ENCODE measurements at regions not wholly inside any gene's neighbourhood (a gene's known extent, or its start where the extent isn't known, plus 50 kb on each side); places are given as distances from the start of the nearest gene placed in this dataset.
"Not testable (repeated sequence)": the region's sequence is repeated elsewhere in the genome, so short reads cannot be mapped to it uniquely, and the experiment has no call there.

DNA sequence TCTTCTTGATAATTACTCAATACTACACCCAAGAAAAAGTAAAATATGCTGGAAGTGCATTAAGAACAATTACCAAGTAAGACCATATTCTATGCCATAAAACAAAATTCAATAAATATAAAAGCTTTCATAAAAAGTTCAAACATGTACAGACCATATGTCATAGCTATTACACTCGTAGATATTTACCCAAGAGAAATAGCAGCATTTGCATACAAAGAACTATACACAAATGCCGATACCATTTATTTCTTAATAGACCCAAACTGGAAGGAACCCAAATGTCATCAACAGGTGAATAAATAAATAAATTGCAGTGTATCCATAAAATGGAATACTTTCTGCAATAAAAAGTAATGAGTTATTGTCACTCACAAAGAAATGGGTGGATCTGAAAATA, 78.3 kb upstream of the SLC16A7 start:
- no peak for DNase-seq (ENCODE audit: extremely low read depth in 1 of 11, low read depth in 9 of 11, low spot score in 4 of 11)

- DNase-seq (ENCODE audit: extremely low read depth in 1 of 11, low read depth in 9 of 11, low spot score in 4 of 11): no peak
These were observed 94.9 kb upstream of the SLC16A7 start for GRCh38 chr12:59500915-59501314.

DNA sequence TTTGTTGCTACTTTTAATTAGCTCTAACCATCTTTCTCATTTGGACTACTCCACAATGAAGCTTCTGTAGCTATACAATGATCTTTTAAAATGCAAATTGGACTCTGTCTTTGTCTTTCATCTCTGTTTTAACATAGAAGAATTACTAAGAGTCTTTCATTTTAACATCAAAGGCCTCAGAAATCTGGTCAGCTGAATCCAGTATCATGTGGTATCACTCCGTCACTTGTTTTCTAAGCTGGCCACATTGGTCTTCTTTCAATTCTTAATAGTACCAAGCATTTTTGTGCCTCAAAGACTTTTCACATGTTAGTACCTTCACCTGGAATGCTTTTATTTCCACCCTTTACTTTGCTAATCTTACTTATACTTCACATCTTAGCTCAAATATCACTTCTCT, 95.5 kb upstream of the SLC16A7 start:
- DNase-seq (ENCODE audit: extremely low read depth in 1 of 11, low read depth in 9 of 11, low spot score in 4 of 11): no peak

DNA sequence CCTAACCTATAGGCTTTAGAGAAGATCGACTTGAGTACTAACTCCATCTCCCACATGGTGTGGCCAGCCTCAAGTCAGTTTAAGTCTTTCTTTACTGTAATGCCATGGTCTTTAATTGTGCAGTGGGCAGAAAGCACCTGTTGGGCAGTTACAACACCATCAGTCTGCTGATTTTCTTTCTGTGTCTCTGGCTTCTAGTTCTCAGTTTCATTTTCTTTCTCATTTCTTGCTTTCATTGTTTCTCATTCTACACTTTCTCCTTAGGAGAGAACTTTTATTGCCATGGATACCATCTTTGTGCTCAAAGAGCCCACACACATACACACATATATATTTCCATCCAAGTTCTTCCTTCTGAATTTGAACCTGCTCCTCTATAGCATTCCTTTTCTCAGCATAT, 96.1 kb upstream of the SLC16A7 start:
- DNase-seq (ENCODE audit: extremely low read depth in 1 of 11, low read depth in 9 of 11, low spot score in 4 of 11): no peak

- DNase-seq (ENCODE audit: extremely low read depth in 1 of 11, low read depth in 9 of 11, low spot score in 4 of 11): no peak
These were observed 101.2 kb upstream of the SLC16A7 start for GRCh38 chr12:59494617-59495016.

- DNase-seq (ENCODE audit: extremely low read depth in 1 of 11, low read depth in 9 of 11, low spot score in 4 of 11): no peak
These were observed 104.0 kb upstream of the SLC16A7 start for GRCh38 chr12:59491877-59492276.

GRCh38 chr12:59486827-59487226, 109.0 kb upstream of the SLC16A7 start:
- DNase-seq (ENCODE audit: extremely low read depth in 1 of 11, low read depth in 9 of 11, low spot score in 4 of 11): no peak

DNA sequence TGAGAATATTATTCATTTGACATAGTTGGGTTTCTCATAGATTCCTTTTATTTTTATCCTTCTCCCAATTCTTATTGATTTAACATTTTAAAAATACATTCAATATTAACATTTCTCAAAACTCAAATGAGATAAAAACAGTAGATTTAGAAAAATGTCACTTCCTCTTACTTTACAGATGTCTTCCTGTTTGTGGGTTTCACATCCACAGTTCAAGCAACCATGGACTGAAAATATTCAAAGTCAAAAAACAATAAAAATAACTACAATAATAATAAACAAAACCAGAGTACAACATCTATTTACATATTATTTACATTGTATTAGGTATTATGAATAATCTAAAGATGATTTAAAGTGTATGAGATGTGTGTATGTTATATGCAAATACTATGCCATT, 111.3 kb upstream of the SLC16A7 start:
- no peak for DNase-seq (ENCODE audit: extremely low read depth in 1 of 11, low read depth in 9 of 11, low spot score in 4 of 11)

- not testable (repeated sequence) for DNase-seq (ENCODE audit: extremely low read depth in 1 of 11, low read depth in 9 of 11, low spot score in 4 of 11)
These were observed 121.6 kb upstream of the SLC16A7 start for GRCh38 chr12:59474236-59474635.

DNA sequence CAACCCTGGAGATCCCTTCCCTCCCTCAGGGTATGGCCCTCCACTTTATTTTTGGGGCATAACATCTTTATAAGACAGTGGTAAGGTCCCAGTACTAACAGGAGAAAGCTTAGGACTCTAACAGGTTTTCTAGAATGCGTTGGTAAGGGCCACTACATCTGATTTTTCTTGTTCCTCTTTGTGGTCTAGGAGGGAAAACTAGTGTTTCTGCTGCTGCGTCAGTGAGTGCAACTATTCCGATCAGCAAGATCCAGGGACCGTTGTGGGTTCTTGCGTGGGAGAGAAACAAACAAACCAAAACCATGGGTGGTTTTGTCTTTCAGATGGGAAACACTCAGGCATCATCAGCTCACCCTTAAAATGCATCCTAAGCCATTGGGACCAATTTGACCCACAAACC, 123.6 kb upstream of the SLC16A7 start:
- DNase-seq (ENCODE audit: extremely low read depth in 1 of 11, low read depth in 9 of 11, low spot score in 4 of 11): no peak

GRCh38 chr12:59459966-59460660, 135.7 kb upstream of the SLC16A7 start:
- DNase-seq (ENCODE audit: extremely low read depth in 1 of 11, low read depth in 9 of 11, low spot score in 4 of 11): no peak

DNA sequence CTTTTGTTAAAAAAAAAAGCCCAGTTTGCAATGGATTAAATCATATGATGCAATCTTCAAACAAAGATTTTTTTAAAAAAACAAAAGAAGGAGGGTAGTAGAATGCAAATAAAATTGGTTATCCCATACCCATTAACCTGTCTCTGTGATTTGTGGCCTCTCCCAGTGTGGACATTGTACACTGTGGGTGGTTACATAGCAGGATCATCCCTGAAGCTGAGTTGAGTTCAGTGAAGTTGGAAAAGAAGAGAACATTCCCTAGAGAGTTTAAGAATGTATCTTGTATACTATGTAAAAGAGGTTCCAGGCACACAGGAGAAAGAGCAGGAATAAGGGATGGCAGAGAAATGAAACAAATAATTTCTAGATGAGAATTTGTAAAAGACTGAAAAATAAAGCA, 142.4 kb upstream of the SLC16A7 start:
- DNase-seq (ENCODE audit: extremely low read depth in 1 of 11, low read depth in 9 of 11, low spot score in 4 of 11): no peak

DNA sequence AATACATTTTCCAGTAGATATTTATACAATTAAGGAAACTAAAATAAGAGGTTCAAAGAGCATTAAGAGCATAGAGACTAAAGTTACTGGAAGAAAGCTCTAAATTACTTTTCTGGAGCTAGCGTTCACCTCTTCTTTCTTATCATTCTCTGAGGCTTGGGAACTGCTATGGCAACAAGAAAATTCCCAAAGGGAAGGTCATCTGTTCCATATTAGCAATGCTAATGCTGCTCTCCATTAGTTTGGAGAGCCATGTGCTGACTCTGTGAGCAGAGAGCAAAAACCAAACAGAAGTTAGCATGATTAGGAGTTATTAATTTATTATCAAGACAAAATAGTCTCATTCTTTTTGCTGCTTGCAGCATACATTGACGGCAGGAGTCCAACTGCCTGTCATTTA, 143.1 kb upstream of the SLC16A7 start:
- no peak for DNase-seq (ENCODE audit: extremely low read depth in 1 of 11, low read depth in 9 of 11, low spot score in 4 of 11)

DNA sequence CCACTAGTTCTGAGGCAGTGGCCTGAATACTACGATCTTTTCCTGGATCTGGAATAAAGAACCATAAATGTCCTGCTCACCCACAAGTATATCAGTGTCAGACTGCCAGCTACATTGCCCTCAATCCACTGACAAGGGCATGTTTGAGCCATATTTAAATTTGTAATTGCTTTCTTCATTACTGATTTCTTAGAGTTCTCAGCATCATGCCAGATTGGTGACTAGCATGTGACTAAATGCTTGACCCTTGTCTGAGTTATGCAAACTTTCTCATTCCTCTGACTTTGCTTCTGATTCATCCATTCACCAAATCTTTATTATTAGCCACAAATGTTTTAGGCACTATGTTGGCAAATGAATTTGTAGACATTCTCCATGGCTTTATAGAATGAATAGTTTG, 143.6 kb upstream of the SLC16A7 start:
- DNase-seq (ENCODE audit: extremely low read depth in 1 of 11, low read depth in 9 of 11, low spot score in 4 of 11): no peak

GRCh38 chr12:59446116-59446515, 149.7 kb upstream of the SLC16A7 start:
- DNase-seq (ENCODE audit: extremely low read depth in 1 of 11, low read depth in 9 of 11, low spot score in 4 of 11): no peak

DNA sequence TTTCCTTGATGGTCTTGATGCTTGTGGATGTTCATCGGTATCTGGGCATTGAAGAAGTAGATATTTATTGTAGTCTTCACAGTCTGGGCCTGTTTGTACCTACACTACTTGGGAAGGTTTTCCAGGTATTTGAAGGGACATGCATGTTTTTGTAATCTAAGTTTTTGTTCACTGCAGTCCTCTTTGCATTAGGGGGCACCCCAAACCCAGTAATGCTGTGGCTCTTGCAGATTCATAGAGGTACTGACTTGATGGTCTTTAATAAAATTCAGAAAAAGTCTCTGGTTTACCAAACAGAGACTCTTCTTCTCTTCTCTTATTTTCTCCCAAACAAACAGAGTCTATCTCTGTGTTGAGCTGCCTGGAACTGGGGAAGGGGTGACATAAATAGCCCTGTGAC, 150.9 kb upstream of the SLC16A7 start:
- DNase-seq (ENCODE audit: extremely low read depth in 1 of 11, low read depth in 9 of 11, low spot score in 4 of 11): no peak

- DNase-seq (ENCODE audit: extremely low read depth in 1 of 11, low read depth in 9 of 11, low spot score in 4 of 11): no peak
These were observed 163.8 kb upstream of the SLC16A7 start for GRCh38 chr12:59432057-59432456.

DNA sequence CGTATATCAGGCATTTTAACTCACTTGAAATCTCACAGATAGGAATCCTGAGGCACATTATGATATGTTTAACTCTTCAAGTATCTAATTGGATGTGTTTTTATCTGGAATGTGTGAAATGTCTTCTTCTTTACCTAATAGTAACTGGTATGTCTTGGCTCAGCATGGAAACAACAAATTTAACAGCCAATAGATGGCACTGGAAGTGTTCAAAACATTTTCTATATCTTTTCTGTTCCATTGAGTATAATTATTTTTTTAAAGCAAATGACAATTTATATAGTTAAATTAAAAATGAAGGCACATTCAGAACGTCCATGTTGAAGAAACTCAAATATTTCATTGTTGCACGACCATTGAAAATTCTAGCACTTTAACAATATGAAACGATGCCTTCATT, 164.6 kb upstream of the SLC16A7 start:
- DNase-seq (ENCODE audit: extremely low read depth in 1 of 11, low read depth in 9 of 11, low spot score in 4 of 11): no peak

GRCh38 chr12:59429766-59430165, 166.1 kb upstream of the SLC16A7 start:
- DNase-seq (ENCODE audit: extremely low read depth in 1 of 11, low read depth in 9 of 11, low spot score in 4 of 11): no peak

- no peak for DNase-seq (ENCODE audit: extremely low read depth in 1 of 11, low read depth in 9 of 11, low spot score in 4 of 11)
These were observed 170.0 kb upstream of the SLC16A7 start for GRCh38 chr12:59425798-59426197.

DNA sequence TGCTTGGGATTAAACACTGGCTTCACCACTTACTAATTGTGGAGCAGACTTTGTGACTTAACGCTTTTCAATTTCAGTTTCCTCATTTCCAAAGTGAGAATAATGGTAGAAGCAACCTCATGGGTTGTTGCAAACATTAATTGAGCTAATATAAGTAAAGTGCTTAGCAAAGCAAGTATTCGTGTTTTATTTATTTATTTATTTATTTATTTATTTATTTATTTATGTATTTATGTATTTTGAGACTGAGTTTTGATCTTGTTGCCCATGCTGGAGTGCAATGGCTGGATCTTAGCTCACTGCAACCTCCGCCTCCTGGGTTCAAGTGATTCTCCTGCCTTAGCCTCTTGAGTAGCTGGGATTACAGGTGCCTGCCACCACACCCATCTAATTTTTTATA, 171.2 kb upstream of the SLC16A7 start:
- not testable (repeated sequence) for DNase-seq (ENCODE audit: extremely low read depth in 1 of 11, low read depth in 9 of 11, low spot score in 4 of 11)

- DNase-seq (ENCODE audit: extremely low read depth in 1 of 11, low read depth in 9 of 11, low spot score in 4 of 11): no peak
These were observed 181.8 kb upstream of the SLC16A7 start for GRCh38 chr12:59414051-59414450.
